NCI-H82 (cell line): ENCODE measurements at regions not wholly inside any gene's neighbourhood (a gene's known extent, or its start where the extent isn't known, plus 50 kb on each side); places are given as distances from the start of the nearest gene placed in this dataset.
"Not testable (repeated sequence)": the region's sequence is repeated elsewhere in the genome, so short reads cannot be mapped to it uniquely, and the experiment has no call there.

ENCODE experiments used
- DNase-seq: peaks from one replicate; lab custom pipeline; 2025; lab: John Stamatoyannopoulos, UW

DNA sequence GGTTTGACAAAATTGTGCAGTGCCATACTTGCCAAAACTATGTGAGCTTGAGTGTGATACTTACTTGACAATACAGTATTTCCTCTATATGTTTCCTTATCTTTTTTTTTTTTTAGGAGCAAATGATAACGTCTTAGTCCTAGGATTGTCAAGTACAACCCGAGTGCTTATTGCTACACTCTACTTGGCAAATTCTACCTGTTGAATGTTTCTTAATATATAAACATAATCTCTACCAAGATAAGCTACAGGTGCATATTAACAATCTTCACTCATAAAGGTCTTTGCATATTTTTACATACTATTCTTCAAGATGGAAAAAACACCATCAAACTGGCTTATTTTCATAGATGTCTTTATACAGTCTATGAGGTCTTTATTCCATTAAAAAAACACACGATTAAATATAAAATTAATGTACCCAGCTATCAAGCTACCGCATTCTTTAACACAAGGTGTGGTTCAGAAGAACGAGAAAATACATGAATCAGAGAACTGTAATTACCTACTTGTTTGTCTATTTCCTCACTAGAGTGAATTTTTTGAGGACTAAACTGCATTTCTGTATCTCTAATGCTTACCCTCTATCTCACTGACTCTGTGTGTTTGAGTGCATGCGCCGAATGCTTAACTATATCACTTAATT is 76.1 kb upstream of the PDSS1 start:
- no peak for DNase-seq

DNA sequence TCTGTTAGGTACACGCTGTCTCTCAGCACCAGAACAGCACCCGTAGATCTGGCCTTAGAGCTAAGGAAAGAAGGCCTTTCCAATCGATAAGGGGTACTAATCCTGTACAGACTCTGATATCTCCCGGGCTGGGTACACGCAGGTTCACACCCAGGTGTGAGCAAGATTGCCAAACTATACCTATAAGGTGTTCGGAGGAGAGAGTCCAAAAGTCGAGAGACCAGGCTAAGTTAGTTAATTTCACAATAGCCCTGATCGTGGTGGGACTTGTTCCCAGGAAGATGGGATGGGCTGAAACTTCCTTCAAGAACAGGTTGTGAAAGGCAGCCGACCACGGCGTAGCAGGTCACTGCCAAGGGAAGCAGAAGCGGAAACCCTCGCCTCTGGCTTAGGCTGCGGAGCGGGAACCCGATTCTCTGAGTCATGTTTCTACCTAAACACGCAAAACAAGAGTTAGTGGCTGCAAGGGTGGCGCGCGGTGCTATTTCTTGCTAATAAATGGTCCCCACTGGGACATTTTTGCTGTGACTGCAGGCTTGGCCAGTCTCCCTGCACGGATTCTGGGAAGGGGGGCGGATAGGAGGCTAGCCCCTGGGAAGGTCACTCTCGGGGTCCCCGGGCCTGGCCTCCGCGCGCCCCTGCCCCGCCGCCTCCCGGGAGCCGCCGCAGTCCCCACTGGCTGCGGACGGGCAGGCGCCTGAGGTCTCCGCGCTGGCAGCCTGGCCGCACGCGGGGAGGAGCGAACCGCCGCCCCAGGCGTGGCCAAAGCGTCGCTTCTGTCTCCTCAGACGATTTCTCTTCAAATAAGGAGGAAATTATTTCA is 75.4 kb upstream of the PDSS1 start:
- no peak for DNase-seq

GRCh38 chr10:26622891-26623290 is 74.6 kb upstream of the PDSS1 start:
- no peak for DNase-seq

DNA sequence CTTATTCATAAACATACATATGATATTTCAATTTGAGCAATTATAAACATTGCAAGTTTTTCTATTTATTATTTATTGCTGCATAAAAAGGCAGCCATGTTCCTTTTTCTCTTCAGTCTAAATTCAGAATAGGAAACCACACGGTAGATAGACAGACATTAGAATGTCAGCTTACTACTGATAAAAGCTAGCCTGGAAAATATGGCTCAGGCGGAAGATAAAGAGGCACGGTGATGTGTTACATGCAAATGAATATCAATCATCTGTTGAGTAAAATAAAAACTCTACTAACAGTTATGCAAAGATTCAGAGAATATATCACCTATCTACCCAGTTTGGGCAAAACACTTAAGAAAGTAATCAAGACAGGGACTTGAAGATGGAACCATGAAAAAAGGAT is 73.5 kb upstream of the PDSS1 start:
- no peak for DNase-seq

DNA sequence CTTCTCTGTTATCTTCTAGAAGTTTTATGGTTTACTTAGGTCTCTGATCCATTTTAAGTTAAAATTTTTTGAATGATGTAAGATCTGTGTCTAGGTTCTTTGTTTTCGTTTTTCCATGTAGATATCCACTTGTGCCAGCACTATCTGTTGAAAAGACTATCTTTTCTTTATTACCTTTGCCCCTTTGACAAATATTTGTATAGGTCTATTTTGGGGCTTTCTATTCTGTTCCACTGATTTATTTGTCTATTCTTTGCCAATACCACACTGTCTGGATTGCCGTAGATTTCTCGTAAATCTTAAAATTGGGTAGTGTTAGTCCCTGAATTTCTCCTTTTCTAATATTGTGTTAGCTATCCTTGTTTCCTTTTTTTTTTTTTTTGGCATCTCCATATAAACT is 71.4 kb upstream of the PDSS1 start:
- no peak for DNase-seq

GRCh38 chr10:26627324-26627723 is 70.2 kb upstream of the PDSS1 start:
- peak; percentile 12 for DNase-seq

GRCh38 chr10:26628395-26628794 is 69.1 kb upstream of the PDSS1 start:
- no peak for DNase-seq

DNA sequence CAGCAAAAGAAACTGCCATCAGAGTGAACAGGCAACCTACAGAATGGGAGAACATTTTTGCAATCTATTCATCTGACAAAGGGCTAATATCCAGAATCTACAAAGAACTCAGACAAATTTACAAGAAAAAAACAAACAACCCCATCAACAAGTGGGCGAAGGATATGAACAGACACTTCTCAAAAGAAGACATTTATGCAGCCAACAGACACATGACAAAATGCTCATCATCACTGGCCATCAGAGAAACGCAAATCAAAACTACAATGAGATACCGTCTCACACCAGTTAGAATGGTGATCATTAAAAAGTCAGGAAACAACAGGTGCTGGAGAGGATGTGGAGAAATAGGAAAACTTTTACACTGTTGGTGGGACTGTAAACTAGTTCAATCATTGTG is 65.3 kb upstream of the PDSS1 start:
- not testable (repeated sequence) for DNase-seq

- not testable (repeated sequence) for DNase-seq
Observed at GRCh38 chr10:26634111-26634510, 63.4 kb upstream of the PDSS1 start.

DNA sequence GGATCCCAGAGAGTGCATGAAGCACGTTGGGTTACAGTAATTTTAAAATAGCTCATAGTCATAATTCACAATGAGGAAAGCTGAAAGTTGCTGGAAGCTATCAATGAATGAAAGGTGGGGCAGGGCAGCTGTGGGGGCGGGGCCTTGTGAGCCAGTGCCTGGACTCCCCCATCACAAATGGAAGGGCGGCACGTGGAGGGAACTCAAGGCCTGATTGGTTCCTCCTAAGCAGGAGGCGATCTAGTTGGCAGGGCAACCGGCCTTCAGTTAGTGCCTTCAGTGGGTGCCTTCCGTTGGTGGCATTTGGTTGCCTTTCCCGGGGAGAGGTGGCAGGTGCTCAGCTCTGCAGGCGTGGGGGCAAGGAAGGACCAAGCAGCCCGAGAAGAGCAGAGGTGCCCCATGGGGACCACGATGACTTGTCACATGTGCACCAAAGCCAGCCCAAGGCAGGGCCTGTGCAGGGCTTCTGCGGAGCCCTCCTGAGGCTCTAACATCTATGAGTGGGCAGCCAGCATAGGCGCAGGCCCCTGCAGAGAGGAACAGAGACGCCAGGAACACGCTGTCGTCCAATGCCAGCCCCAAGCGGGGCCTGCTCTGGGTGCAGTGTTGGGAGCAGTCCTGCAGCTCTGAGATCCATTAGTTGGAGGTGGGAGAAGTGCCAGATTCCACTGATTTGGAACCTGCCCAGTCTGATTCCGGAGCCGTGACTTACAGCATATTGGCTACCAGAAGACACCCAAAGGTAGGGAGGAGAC is 59.8 kb upstream of the PDSS1 start:
- DNase-seq: peak; percentile 4

DNA sequence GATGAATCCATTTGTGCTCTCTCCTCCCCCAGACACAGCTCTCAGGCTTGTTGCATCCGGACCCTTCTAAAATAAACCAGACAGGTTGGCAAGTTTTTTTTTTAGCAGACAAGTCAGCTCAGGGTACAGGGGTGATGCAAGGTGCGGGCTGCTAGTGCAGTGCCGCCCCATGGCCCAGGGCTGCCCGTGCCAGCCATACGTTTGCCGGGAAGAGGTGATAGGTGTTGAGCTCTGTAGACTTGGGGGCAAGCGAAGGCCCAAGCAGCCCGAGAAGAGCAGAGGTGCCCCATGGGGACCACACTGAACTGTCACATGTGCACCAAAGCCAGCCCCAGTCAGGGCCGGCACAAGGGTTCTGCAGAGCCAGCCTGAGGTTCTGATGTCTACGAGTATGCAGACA is 57.1 kb upstream of the PDSS1 start:
- DNase-seq: no peak

GRCh38 chr10:26642896-26643653 is 54.4 kb upstream of the PDSS1 start:
- DNase-seq: no peak

- DNase-seq: no peak
Observed at GRCh38 chr10:26647602-26648244, 49.8 kb upstream of the PDSS1 start.
